Activated CD8-positive, alpha-beta T cell treated with anti-CD3 and anti-CD28 coated beads, Interleukin-2, amount 10 ng/mL, durations not matched to agents 7 days and 5 days (primary cell): ENCODE measurements at regions not wholly inside any gene's neighbourhood (a gene's known extent, or its start where the extent isn't known, plus 50 kb on each side); places are given as distances from the start of the nearest gene placed in this dataset.

Experiments
- ATAC-seq: fragments of 150-1000 bp; cut with Tn5 transposase; one replicate; pipeline ENCODE4 v1.10.0; 2021; ENCODE audit warnings: moderate library complexity
- CTCF ChIA-PET: fragments of 350-600 bp; sonication (Branson Sonifier 250); formaldehyde crosslinking; loops from one replicate; lab custom pipeline; 2021; ENCODE audit warnings: antibody characterized with exemption; lab: Charles Lee
- POLR2A ChIA-PET: fragments of 350-600 bp; sonication (Branson Sonifier 250); formaldehyde crosslinking; loops from one replicate; lab custom pipeline; 2021; ENCODE audit warnings: antibody characterized with exemption; lab: Charles Lee
- DNase-seq: peaks from one replicate; pipeline ENCODE4 v3.0.0-alpha.2; 2020
- H3K27ac Mint-ChIP-seq: one replicate; pipeline ENCODE4 v1.8.0; 2021; ENCODE audit warnings: mild to moderate bottlenecking, mixed read lengths
- H3K27me3 Mint-ChIP-seq: one replicate; pipeline ENCODE4 v1.8.0; 2021; ENCODE audit warnings: low read depth, mixed read lengths
- H3K36me3 Mint-ChIP-seq: one replicate; pipeline ENCODE4 v1.8.0; 2021; ENCODE audit warnings: low read depth, mixed read lengths
- H3K4me1 Mint-ChIP-seq: one replicate; pipeline ENCODE4 v1.8.0; 2021; ENCODE audit warnings: low read depth, mixed read lengths
- H3K4me3 Mint-ChIP-seq: one replicate; pipeline ENCODE4 v1.8.0; 2021; ENCODE audit warnings: mild to moderate bottlenecking, mixed read lengths
- H3K9me3 Mint-ChIP-seq: one replicate; pipeline ENCODE4 v1.8.0; 2022; ENCODE audit warnings: mixed read lengths; ENCODE audit not compliant: insufficient read depth

GRCh38 chr2:125588780-125589179 is 1067.2 kb upstream of the GYPC start:
- no peaks in the 10 kb centered on the region for H3K4me1 Mint-ChIP-seq

GRCh38 chr2:125591954-125592353 is 1064.0 kb upstream of the GYPC start:
- no peaks in the 10 kb centered on the region for H3K9me3 Mint-ChIP-seq
- H3K27me3 Mint-ChIP-seq, result no peaks in the 10 kb centered on the region
- POLR2A ChIA-PET, result interaction anchor here (0.7 kb wide), 1 partner anchor 60 kb away, joined by 3 read pairs; no protein-coding TSS in a partner anchor
- no peaks in the 10 kb centered on the region for H3K36me3 Mint-ChIP-seq
- no peak overlapping the region for H3K4me3 Mint-ChIP-seq
- no peak overlapping the region for H3K27ac Mint-ChIP-seq
- DNase-seq (no peak), ATAC-seq (no peak)
- CTCF ChIA-PET, result no interaction called here
- no peaks in the 10 kb centered on the region for H3K4me1 Mint-ChIP-seq

More at GRCh38 chr2:125588780-125589179, 1067.2 kb upstream of the GYPC start:
- Mint-ChIP-seq H3K27me3 (no peaks in the 10 kb centered on the region), H3K4me3 (no peak overlapping the region), H3K9me3 (no peaks in the 10 kb centered on the region), H3K27ac (no peak overlapping the region), H3K36me3 (no peaks in the 10 kb centered on the region)
- ATAC-seq (no peak), DNase-seq (no peak)
- ChIA-PET CTCF (no interaction called here), POLR2A (no interaction called here)

GRCh38 chr2:125593036-125593435 is 1062.9 kb upstream of the GYPC start:
- POLR2A ChIA-PET, result no interaction called here
- Mint-ChIP-seq H3K4me1 (no peaks in the 10 kb centered on the region), H3K27me3 (no peaks in the 10 kb centered on the region), H3K9me3 (no peaks in the 10 kb centered on the region), H3K4me3 (no peak overlapping the region), H3K36me3 (no peaks in the 10 kb centered on the region), H3K27ac (no peak overlapping the region)
- DNase-seq (no peak), ATAC-seq (no peak)
- CTCF ChIA-PET, result no interaction called here

- CTCF ChIA-PET, result no interaction called here
- Mint-ChIP-seq H3K4me3 (no peak overlapping the region), H3K27me3 (no peaks in the 10 kb centered on the region), H3K4me1 (no peaks in the 10 kb centered on the region), H3K36me3 (no peaks in the 10 kb centered on the region), H3K9me3 (no peaks in the 10 kb centered on the region), H3K27ac (no peak overlapping the region)
- DNase-seq, result no peak
- ATAC-seq, result no peak
- POLR2A ChIA-PET, result no interaction called here
Measured at GRCh38 chr2:125596612-125597011, 1059.3 kb upstream of the GYPC start.

GRCh38 chr2:125615438-125615837 is 1040.5 kb upstream of the GYPC start:
- Mint-ChIP-seq H3K4me3 (no peak overlapping the region), H3K36me3 (no peaks in the 10 kb centered on the region), H3K27me3 (no peaks in the 10 kb centered on the region), H3K9me3 (no peaks in the 10 kb centered on the region), H3K4me1 (no peaks in the 10 kb centered on the region), H3K27ac (no peak overlapping the region)
- ChIA-PET CTCF (no interaction called here), POLR2A (no interaction called here)
- no peak for DNase-seq
- ATAC-seq, result no peak

GRCh38 chr2:125630377-125630776 is 1025.6 kb upstream of the GYPC start:
- no peak for ATAC-seq
- Mint-ChIP-seq H3K36me3 (no peaks in the 10 kb centered on the region), H3K4me1 (no peaks in the 10 kb centered on the region), H3K9me3 (peaks cover 6% of the 10 kb centered on the region), H3K27me3 (no peaks in the 10 kb centered on the region), H3K27ac (no peak overlapping the region), H3K4me3 (no peak overlapping the region)
- DNase-seq, result no peak
- ChIA-PET CTCF (no interaction called here), POLR2A (no interaction called here)

GRCh38 chr2:125634662-125635061 is 1021.3 kb upstream of the GYPC start:
- ChIA-PET CTCF (no interaction called here), POLR2A (no interaction called here)
- ATAC-seq, result no peak
- Mint-ChIP-seq H3K4me1 (no peaks in the 10 kb centered on the region), H3K36me3 (no peaks in the 10 kb centered on the region), H3K9me3 (peaks cover 6% of the 10 kb centered on the region), H3K4me3 (no peak overlapping the region), H3K27me3 (no peaks in the 10 kb centered on the region), H3K27ac (no peak overlapping the region)
- DNase-seq, result no peak

- Mint-ChIP-seq H3K4me3 (no peak overlapping the region), H3K27me3 (no peaks in the 10 kb centered on the region), H3K4me1 (no peaks in the 10 kb centered on the region), H3K27ac (no peak overlapping the region), H3K9me3 (peaks cover 5% of the 10 kb centered on the region), H3K36me3 (no peaks in the 10 kb centered on the region)
- DNase-seq, result no peak
- ChIA-PET POLR2A (no interaction called here), CTCF (no interaction called here)
- ATAC-seq, result no peak
Measured at GRCh38 chr2:125638345-125638744, 1017.6 kb upstream of the GYPC start.

- Mint-ChIP-seq H3K27me3 (no peaks in the 10 kb centered on the region), H3K9me3 (no peaks in the 10 kb centered on the region), H3K4me3 (no peak overlapping the region), H3K36me3 (no peaks in the 10 kb centered on the region), H3K4me1 (no peaks in the 10 kb centered on the region), H3K27ac (no peak overlapping the region)
- DNase-seq, result no peak
- ChIA-PET POLR2A (no interaction called here), CTCF (no interaction called here)
- no peak for ATAC-seq
Measured at GRCh38 chr2:125642032-125642431, 1013.9 kb upstream of the GYPC start.

GRCh38 chr2:125643128-125643527 is 1012.8 kb upstream of the GYPC start:
- no peaks in the 10 kb centered on the region for H3K36me3 Mint-ChIP-seq
- no peaks in the 10 kb centered on the region for H3K9me3 Mint-ChIP-seq
- CTCF ChIA-PET, result no interaction called here
- no peaks in the 10 kb centered on the region for H3K27me3 Mint-ChIP-seq
- POLR2A ChIA-PET, result no interaction called here
- DNase-seq, result no peak
- H3K27ac Mint-ChIP-seq, result no peak overlapping the region
- no peak for ATAC-seq
- no peak overlapping the region for H3K4me3 Mint-ChIP-seq
- no peaks in the 10 kb centered on the region for H3K4me1 Mint-ChIP-seq

GRCh38 chr2:125643585-125643984 is 1012.4 kb upstream of the GYPC start:
- ATAC-seq (no peak), DNase-seq (no peak)
- Mint-ChIP-seq H3K4me1 (no peaks in the 10 kb centered on the region), H3K36me3 (no peaks in the 10 kb centered on the region), H3K27ac (no peak overlapping the region), H3K4me3 (no peak overlapping the region), H3K9me3 (no peaks in the 10 kb centered on the region), H3K27me3 (no peaks in the 10 kb centered on the region)
- CTCF ChIA-PET, result no interaction called here
- POLR2A ChIA-PET, result no interaction called here

- H3K36me3 Mint-ChIP-seq, result no peaks in the 10 kb centered on the region
- no peak overlapping the region for H3K4me3 Mint-ChIP-seq
- no peaks in the 10 kb centered on the region for H3K4me1 Mint-ChIP-seq
- ATAC-seq (no peak), DNase-seq (no peak)
- POLR2A ChIA-PET, result no interaction called here
- no peak overlapping the region for H3K27ac Mint-ChIP-seq
- no peaks in the 10 kb centered on the region for H3K27me3 Mint-ChIP-seq
- CTCF ChIA-PET, result no interaction called here
- no peaks in the 10 kb centered on the region for H3K9me3 Mint-ChIP-seq
Measured at GRCh38 chr2:125644257-125644656, 1011.7 kb upstream of the GYPC start.

GRCh38 chr2:125652280-125652679 is 1003.7 kb upstream of the GYPC start:
- no peaks in the 10 kb centered on the region for H3K4me1 Mint-ChIP-seq
- no peak for DNase-seq

More at GRCh38 chr2:125652280-125652679, 1003.7 kb upstream of the GYPC start:
- Mint-ChIP-seq H3K36me3 (no peaks in the 10 kb centered on the region), H3K27ac (no peak overlapping the region), H3K4me3 (no peak overlapping the region), H3K9me3 (peaks cover 14% of the 10 kb centered on the region), H3K27me3 (no peaks in the 10 kb centered on the region)
- ATAC-seq, result no peak
- CTCF ChIA-PET, result no interaction called here
- POLR2A ChIA-PET, result no interaction called here
